ENCODE measurements at regions not wholly inside any gene's neighbourhood (a gene's known extent, or its start where the extent isn't known, plus 50 kb on each side); places are given as distances from the start of the nearest gene placed in this dataset.

DNA sequence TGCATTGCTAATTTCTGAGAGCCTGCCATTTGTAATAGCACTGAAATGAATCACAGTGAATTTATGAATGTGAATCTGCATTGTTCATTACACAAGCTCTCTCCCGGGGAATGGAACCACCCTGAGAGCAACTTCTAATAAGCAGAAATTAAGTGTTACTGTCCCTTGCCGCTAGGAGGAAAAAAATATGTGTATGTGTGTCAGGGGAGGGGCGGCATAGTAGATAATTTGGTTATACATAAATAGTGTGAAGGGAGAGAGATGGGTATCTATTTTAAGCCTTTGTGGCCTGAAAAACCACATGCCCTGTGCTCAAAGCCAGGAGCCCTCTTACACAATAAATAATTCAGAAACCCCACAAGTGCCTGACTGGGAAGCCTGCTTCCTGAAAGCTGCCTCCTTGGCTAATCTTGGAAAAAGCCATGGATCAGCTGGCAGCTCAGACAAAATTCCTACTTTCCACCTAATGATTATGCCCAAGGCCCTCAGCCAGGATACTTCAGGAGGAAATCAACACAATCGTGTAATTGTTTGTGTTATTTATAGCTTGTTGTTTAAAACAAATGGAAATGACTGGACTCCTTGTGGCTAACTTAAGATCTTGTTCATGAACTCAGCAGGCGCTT lies 366.2 kb upstream of the KITLG start:
- DNase-seq (ENCODE audit: low read depth in 2 of 2): no peak

DNA sequence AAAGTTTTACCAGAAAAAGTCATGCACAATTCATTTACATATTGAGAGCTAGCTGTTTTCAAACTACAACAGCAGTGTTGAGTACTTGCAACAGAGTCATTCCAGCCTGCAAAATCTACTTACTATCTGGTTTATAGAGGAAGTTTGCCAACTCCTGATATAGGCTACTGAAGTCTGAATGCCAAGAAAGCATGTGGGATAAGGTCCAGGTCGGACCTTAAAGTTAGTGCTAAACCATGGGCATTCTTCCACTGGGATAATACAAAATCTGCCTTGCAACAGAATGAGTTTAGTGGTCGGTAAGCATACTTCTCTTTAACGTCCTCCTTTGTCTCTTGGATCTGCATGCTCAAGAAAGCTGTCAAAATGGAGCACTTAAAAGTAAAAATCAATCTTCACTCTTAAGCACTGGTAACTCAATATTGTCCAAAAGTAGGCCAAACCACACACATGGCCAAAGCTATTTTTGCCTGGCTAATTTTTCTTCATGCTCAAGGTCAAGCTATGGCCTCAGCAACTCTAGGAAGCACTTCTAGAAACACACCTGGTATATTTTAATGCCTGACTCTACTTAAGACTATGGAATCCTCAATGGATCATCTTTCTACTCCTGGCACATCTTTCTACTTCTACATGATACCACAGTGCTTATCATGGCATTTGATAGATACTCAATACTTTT lies 364.9 kb upstream of the KITLG start:
- DNase-seq (ENCODE audit: low read depth in 2 of 2): no peak

DNA sequence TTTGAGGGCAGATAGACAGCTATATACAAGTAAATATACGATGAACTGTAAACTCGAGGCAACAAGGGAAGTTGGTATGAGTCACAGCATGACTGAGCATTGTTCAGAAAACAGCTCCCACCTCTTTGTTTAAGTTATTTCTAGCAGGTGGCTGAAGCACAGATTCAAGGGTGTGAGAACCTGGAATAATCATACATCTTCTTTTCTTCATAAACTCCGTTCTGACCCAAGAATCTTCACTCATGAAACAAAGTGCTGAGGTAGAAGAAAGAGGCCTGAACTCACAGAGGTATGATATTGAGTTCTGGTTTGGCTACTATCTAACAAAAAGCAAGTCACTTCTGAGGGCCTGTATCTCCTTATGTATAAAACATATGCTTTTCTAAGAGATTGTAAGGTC lies 364.1 kb upstream of the KITLG start:
- no peak for DNase-seq (ENCODE audit: low read depth in 2 of 2)

DNA sequence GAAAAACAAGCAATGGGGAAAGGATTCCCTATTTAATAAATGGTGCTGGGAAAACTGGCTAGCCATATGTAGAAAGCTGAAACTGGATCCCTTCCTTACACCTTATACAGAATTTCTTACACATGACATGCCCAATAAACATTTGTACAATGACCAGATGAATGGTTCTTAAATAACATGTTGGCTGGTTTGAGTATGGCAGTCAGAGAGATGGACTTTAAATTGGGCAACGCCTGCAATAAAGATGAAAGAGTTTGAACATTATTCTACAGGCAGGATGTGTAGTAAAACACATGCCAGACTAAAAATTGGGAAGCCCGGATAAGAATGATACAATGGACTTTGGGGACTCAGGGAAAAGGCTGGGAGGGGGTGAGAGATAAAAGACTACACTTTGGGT lies 360.6 kb upstream of the KITLG start:
- no peak for DNase-seq (ENCODE audit: low read depth in 2 of 2)

DNA sequence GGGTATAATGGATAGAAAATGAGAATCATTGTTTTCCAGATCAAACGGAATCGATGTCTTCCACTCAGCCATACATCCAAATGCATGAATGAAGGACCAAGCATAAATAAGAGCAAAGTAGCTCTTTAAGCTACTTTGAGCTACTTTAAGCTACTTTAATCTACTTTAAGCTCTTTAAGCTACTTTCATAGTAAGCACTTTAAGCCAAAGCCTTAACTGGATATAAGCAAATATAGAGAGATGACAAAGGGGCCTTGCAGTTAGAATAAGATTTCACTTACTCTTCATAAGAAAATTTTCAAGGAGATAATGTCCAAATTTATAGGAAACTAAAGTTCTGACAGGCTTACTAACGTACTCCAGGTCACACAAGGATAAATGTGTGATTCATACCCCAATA lies 355.6 kb upstream of the KITLG start:
- DNase-seq (ENCODE audit: low read depth in 2 of 2): no peak

DNA sequence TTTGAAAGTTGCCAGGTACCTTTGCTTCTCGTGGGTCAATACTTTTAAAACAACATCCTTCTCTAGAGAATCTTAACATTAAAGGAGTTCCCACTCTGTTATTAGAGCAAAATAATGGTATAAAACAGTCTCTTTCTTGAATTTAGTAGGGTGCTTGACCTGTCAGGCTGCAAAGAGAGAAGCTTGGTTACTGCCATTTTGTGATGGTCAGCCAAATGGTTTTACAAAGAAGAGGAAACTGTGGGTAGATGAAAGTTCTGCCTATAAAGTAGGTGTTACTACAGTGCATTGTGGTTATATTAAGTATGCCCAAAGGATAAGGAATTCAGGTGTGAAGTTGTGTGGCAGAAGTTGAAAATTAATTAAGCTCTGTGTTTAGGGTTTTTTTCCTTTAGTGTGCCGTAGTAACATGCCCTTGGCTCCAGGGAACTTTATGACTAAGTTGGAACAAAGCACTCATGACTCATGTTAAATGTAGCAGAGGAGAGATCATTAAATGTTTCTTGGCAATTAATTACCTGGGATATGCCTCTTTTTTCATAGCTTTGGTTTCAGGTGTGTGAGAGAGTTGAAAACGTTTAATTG lies 354.0 kb upstream of the KITLG start:
- DNase-seq (ENCODE audit: low read depth in 2 of 2): no peak

DNA sequence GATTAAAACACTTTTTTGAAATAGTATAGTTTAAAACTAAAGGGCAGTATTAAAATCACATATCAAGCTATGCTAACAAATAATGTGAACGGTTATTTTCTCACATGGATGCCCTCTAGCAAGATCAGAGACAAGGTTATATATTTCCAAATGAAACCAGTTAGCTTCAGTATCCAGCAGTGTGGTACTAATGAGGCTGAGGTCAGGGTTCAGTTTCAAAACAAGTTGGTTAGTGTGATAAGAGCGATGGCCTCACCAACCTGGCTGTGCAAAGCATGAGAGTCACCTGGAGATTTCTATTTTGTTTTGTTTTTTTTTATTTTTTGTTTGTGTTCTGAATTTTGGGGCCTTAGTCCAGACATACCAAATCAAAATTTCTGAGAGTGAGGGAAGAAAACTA lies 352.2 kb upstream of the KITLG start:
- DNase-seq (ENCODE audit: low read depth in 2 of 2): no peak

DNA sequence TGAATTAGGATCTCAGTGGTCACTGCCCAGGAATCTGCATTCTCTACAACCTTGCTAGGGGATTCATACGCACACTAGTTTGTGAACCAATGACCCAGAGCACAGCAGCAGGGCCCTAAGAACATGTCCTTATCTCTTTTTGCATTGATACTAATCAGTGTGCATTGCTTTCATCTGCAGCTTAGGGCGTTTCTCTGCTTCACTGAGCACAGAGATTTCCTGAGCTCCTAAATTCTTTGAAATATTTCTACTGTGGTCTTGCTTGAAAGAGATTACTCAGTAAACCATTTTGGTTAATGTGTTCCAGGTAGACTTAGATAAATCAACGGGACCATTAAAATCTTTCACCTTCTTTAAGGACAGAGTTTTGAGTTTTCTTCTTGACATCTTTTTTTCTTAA lies 351.3 kb upstream of the KITLG start:
- DNase-seq (ENCODE audit: low read depth in 2 of 2): no peak

DNA sequence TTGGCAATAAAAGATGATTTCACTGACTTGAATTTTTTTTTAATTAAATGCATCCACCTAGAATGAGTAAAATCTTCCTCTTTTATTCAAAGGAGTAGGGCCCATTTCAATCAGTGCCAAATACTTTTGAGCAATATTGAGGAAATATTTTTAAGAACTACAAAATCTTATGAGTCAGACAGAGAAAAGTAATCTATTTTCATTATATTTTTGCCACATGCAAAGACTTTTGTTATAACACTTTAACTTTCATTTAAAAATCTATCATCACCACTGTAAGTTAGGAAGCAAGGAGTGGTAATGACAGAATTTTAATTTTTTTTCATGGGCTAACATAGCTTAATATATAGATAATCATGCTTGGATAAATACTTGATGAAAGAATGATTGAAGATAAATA lies 345.2 kb upstream of the KITLG start:
- DNase-seq (ENCODE audit: low read depth in 2 of 2): no peak

DNA sequence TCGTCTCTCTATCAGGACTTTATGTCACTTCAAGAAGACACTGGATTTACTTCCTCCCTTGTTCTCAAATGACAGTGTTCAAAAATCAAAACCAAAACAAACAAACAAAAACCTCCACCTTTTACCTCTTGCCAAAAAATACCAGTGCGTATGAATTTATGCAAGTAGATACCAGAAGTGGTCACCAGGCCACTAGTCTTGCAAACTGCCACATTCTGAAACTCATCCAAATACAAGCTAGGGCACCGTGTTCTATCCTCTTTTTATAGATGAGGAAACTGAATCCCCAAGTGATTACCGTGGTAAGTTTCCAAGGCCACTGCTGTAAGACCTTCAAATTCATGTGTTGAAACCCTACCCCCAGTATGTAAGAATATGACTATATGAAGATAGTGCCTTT lies 343.9 kb upstream of the KITLG start:
- no peak for DNase-seq (ENCODE audit: low read depth in 2 of 2)

DNA sequence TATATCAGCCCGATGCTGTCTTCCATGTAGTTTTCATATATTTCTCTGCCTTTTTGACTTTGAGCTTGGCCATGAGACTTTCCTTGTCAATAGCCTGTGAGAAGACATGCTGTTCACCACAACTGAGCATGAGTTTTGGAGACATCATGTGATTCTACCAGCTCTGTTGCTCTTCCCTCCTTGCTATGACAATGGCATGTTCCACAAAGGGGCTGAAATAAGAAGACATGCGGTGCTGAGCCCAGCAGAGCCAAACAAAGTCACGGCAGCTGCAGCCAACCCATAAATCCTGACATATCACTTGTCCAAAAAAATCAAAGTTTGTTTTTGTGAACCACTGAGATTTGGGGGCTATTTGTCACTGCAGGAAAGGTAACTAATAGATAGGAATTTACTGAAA lies 343.4 kb upstream of the KITLG start:
- no peak for DNase-seq (ENCODE audit: low read depth in 2 of 2)

DNA sequence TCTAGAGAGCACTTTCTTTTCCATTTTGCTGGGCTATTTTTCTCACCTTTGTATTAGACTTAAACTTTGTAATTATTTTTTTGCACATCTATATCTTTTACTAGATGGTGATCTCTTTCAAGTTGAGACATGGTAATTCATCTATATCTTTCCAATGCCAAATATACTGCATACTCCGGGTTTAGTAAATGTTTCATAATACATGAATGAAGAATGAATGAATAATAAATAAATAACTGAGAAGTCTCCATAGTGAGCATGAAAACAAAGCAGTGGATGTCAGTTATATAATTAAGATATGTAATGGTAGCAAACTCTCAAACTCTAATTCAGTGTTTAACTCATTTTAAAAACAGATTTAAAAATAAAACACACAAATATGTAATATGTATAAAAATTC lies 342.5 kb upstream of the KITLG start:
- DNase-seq (ENCODE audit: low read depth in 2 of 2): no peak

DNA sequence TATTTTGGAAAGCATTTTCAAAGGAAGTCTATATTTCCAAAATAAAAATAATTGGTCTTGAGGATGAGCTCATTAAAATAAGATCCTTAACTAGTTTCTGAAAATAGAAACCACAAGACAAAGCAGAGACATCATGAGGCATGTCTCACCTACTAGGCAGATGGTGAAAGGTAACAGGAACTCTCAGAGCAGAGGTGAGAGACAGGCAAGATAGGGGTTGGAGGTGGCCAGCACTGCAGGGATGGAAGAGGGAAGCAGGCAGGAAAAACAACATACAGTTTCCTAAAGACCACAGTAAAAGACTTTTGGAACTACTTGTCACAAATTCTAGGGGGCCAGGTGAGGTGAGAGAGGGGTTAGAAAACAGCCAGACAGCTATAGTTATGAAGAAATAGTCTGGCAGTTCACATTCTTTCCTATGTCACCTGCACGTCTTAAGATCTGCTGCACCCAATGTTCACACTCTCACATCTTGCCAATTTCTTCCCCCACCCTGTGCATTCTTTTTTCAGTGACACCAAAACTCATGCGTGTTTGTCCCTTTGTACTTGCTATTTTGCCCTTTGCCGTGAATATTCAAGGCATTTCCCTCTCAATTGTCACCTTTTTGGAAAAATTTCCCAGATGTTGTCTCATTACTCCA lies 341.7 kb upstream of the KITLG start:
- DNase-seq (ENCODE audit: low read depth in 2 of 2): no peak

DNA sequence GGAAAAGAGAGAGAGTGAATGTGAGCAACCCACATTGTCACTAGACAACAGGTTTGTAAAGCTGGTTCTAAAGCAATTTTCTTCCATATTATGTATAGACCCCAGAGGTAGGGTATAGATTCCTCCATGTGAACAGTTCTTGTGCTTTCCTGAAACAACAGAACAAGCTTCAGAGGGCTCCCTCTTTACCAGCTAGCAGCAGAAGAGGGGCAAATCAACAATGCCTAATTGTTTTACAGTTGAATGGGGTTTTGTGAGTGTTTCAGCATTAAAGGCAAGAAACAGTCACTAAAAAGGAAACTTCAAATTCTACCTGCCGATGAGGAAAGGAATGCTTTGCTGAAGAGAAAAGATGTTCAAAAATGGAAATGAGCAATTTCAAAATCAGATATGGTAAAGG lies 341.2 kb upstream of the KITLG start:
- no peak for DNase-seq (ENCODE audit: low read depth in 2 of 2)

DNA sequence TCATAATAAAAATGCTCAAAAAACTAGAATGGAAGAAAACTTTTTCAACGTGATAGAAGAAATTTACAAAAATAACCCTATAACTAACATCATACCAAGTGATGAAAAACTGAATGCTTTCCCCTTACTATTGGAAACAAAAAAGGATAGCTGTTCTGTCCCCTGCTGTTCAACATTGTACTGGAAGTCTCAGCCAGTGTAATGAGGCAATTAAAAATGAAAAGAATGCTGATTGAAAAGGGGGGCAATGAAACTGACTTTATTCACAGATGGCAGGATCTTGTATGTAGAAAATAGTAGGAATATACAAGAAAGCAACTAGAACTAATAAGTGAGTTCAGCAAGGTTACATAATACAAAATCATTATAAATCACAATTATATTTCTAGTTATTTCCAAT lies 337.9 kb upstream of the KITLG start:
- DNase-seq (ENCODE audit: low read depth in 2 of 2): no peak

DNA sequence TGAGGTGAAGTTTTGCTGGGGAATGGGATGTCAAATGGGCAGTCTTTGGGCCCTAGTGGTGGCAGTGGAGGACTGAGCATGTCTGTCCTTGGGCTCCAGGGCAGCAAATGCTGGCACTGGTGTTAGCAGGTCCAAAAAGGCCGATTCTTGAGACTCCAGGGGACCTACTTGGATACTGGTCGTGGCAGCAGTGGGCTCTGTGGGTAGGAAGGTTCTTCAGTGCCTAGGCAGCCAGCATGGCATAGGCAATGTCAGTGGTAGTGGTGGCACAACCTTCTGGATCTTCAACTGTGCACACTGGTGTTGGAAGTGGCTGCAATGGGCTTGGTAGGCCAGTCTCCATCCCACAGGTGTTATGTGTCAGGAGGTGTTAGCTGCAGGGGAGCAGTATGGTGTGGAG lies 334.7 kb upstream of the KITLG start:
- DNase-seq (ENCODE audit: low read depth in 2 of 2): no peak

DNA sequence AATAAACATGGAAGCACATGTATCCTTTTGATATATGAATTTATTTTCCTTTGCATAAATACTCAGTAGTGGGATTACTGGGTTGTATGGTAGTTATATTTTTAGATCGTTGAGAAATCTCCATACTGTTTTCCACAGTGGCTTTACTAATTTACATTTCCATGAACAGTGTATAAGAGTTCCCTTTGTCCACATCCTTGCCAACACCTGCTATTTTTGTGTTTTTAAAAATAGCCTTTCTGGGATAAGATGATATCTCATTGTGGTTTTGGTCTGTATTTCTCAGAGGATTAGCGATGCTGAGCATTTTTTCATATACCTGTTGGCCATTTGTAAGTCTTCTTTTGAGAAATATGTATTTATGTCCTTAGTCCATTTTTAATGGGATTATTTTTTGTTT lies 329.2 kb upstream of the KITLG start:
- no peak for DNase-seq (ENCODE audit: low read depth in 2 of 2)

DNA sequence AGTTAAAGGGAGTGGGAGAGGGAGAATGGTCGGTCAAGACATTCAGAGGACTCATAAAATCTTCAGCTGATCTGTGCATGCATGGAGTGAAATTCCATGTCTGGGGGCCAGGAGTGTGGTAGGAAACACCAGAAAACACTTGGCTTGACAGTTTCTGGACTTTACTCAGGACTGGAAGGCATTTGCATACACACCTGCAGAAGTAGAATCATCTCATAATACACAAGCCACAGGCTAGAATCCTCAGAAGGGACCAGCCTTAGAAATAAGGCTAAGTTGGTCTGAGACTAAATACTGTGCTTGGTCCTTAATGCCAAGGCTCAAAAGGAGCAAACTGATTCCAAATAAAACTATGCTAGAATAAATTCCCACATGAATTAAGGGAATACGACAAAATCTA lies 328.1 kb upstream of the KITLG start:
- DNase-seq (ENCODE audit: low read depth in 2 of 2): no peak

DNA sequence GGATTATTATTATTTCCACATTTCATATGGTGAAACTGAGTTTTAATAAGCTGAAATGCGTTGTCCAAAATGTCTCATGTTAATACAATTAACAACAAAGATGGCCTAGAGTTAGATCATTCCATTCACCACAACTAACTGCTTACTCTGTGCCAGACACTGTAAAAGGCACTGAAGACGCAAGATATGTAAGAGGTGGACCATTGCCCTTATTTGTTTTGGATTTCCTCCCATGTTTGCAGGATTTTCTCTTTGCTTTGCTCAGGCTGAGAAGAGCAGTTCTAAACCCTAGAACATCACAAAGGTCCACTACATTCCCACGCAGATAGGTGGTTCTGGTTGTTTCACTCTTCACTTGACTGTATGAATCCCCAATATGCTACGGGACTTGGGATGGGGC lies 324.4 kb upstream of the KITLG start:
- DNase-seq (ENCODE audit: low read depth in 2 of 2): no peak

DNA sequence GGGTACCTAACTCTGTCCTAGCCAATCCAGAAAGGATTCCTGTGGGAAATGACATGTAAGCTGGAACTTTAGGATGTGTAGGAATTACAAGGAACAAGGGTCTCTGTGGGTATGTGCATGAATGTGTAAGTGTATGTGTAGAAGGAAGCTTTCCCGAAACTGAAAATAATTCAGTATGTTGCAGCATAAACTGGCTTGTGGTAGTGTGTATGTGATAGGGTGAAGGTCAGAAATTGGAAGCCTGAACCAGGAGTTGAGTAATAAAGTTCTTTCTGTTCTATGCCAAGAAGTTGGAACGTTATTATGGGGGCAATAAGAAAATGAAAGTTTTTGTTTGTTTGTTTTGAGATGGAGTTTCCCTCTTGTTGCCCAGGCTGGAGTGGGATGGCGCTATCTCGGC lies 323.1 kb upstream of the KITLG start:
- no peak for DNase-seq (ENCODE audit: low read depth in 2 of 2)

DNA sequence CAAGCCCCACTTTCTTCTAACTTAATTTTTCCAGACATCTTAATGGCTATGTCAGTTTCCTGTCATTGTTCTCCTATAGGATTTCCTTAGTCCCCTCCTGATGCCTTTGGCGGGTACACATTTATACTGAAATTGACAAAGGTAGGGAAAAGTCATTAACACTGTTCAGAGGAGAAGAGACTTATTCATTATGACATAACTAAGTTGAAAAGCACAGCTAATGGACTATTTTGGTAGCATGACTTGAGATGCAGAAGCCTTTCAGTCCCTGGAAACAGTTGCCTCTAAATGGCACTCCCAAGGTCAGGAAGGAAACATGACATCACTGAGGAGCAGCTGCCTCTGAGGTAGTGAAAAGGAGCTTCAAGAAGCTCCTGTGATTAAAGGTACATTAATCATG lies 317.5 kb upstream of the KITLG start:
- DNase-seq (ENCODE audit: low read depth in 2 of 2): no peak

DNA sequence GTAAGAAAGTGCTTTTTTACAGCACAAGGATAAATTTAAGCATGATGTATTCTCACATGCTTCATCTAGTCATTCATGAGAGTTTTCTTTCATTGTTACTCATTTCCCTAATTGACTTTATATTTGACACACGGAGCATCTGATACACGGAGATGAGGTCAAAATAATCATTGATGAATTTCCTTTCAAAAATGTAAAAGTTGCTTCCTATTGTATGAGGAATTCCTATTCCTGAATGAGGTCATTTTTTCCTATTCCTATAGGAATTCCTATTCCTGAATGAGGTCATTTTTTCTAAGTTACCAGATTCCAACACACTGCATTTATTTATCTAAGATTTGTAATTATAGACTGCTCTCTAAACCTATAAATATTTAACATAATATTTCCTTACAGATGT lies 316.7 kb upstream of the KITLG start:
- no peak for DNase-seq (ENCODE audit: low read depth in 2 of 2)

DNA sequence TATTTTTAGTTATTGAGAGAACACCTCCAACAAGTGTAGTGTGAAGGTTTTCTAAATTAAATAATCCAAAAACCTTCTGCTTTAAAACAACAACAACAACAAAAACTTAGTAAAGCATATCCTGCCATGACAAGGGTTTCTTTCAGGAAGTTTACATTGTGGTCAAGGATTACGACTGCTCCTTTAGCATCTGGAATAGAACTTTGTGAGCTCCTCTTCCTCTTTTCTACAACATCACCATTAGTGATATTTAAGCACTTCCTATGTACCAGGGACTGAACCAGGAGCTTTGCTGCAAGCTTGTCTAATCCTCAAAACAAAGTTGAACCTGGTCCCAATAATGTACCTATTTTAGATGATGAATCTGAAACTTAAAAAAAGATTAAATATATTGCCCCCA lies 315.4 kb upstream of the KITLG start:
- no peak for DNase-seq (ENCODE audit: low read depth in 2 of 2)

All from stimulated activated CD4-positive, alpha-beta T cell treated with anti-CD3 and anti-CD28 coated beads, Interleukin-4, amount 100 ng/mL, for 48 hours (primary cell).